ENCODE measurements at regions not wholly inside any gene's neighbourhood (a gene's known extent, or its start where the extent isn't known, plus 50 kb on each side); places are given as distances from the start of the nearest gene placed in this dataset.

DNA sequence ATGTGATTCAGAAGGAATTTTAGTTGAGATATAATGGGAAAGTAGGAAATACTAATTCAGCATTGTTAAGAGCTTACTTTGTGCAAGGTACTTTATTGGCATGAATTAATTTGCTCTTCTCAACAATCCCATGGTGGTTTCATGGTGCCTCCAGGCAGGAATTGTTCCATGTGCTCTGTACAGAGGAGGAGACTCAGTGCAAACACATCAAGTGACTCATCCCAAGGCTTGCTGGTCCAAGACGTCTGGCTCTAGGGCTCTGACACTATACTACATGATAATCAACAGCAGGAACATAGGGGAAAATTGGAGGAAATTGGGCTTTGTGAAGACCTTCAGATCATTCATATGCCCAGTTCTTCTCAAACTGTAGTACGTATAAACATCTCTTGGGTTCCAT lies 66.5 kb upstream of the PRKG1 start:
- Histone ChIP-seq H3K4me3 (ENCODE audit: low read depth in 1 of 3, low read length in 3 of 3) (no peak overlapping the region), H3K27me3 (ENCODE audit: control insufficient read depth in 4 of 4, insufficient read depth in 4 of 4, low read length in 3 of 4) (no peaks in the 10 kb centered on the region), H3K9ac (ENCODE audit: low read depth in 1 of 2, low read length in 2 of 2) (no peak overlapping the region), H3K9me3 (ENCODE audit: control insufficient read depth in 4 of 4, low read length in 3 of 4) (no peaks in the 10 kb centered on the region), H3K4me1 (ENCODE audit: control insufficient read depth in 4 of 4, insufficient read depth in 4 of 4, low read length in 3 of 4) (no peaks in the 10 kb centered on the region), H3K27ac (ENCODE audit: low read depth in 1 of 2, low read length in 2 of 2) (no peak overlapping the region), H3K36me3 (ENCODE audit: control insufficient read depth in 4 of 4, insufficient read depth in 3 of 4, low read depth in 1 of 4, low read length in 3 of 4) (no peaks in the 10 kb centered on the region)
- 84% methylated on average over 2 of the region's 2 CpGs for WGBS
- TF ChIP-seq, protein P1, sequence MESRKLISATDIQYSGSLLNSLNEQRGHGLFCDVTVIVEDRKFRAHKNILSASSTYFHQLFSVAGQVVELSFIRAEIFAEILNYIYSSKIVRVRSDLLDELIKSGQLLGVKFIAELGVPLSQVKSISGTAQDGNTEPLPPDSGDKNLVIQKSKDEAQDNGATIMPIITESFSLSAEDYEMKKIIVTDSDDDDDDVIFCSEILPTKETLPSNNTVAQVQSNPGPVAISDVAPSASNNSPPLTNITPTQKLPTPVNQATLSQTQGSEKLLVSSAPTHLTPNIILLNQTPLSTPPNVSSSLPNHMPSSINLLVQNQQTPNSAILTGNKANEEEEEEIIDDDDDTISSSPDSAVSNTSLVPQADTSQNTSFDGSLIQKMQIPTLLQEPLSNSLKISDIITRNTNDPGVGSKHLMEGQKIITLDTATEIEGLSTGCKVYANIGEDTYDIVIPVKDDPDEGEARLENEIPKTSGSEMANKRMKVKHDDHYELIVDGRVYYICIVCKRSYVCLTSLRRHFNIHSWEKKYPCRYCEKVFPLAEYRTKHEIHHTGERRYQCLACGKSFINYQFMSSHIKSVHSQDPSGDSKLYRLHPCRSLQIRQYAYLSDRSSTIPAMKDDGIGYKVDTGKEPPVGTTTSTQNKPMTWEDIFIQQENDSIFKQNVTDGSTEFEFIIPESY (IDR thresholded peaks at IDR 0.05), result no peak
- TF ChIP-seq FOXA2 (IDR thresholded peaks at IDR 0.05) (no peak), TAF1 (conservative IDR thresholded peaks at IDR 0.05) (no peak), NR2F2 (IDR thresholded peaks at IDR 0.05) (no peak), FOXA1 (IDR thresholded peaks at IDR 0.05) (no peak), JUND (IDR thresholded peaks at IDR 0.05) (no peak), RAD21 (IDR thresholded peaks at IDR 0.05) (no peak), HNF4A (conservative IDR thresholded peaks at IDR 0.05) (no peak), GABPA (IDR thresholded peaks at IDR 0.05 in 1 of 2, conservative IDR thresholded peaks at IDR 0.05 in 1 of 2) (no peak), EGR1 (IDR thresholded peaks at IDR 0.05; ENCODE audit: low read depth in 2 of 2) (no peak), YY1 (IDR thresholded peaks at IDR 0.05) (no peak), SP1 (IDR thresholded peaks at IDR 0.05) (no peak)
- TF ChIP-seq, protein P2, sequence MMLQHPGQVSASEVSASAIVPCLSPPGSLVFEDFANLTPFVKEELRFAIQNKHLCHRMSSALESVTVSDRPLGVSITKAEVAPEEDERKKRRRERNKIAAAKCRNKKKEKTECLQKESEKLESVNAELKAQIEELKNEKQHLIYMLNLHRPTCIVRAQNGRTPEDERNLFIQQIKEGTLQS (IDR thresholded peaks at IDR 0.05), result no peak
- TF ChIP-seq, protein P3, sequence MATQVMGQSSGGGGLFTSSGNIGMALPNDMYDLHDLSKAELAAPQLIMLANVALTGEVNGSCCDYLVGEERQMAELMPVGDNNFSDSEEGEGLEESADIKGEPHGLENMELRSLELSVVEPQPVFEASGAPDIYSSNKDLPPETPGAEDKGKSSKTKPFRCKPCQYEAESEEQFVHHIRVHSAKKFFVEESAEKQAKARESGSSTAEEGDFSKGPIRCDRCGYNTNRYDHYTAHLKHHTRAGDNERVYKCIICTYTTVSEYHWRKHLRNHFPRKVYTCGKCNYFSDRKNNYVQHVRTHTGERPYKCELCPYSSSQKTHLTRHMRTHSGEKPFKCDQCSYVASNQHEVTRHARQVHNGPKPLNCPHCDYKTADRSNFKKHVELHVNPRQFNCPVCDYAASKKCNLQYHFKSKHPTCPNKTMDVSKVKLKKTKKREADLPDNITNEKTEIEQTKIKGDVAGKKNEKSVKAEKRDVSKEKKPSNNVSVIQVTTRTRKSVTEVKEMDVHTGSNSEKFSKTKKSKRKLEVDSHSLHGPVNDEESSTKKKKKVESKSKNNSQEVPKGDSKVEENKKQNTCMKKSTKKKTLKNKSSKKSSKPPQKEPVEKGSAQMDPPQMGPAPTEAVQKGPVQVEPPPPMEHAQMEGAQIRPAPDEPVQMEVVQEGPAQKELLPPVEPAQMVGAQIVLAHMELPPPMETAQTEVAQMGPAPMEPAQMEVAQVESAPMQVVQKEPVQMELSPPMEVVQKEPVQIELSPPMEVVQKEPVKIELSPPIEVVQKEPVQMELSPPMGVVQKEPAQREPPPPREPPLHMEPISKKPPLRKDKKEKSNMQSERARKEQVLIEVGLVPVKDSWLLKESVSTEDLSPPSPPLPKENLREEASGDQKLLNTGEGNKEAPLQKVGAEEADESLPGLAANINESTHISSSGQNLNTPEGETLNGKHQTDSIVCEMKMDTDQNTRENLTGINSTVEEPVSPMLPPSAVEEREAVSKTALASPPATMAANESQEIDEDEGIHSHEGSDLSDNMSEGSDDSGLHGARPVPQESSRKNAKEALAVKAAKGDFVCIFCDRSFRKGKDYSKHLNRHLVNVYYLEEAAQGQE (IDR thresholded peaks at IDR 0.05), result no peak
- TF ChIP-seq, protein P4, sequence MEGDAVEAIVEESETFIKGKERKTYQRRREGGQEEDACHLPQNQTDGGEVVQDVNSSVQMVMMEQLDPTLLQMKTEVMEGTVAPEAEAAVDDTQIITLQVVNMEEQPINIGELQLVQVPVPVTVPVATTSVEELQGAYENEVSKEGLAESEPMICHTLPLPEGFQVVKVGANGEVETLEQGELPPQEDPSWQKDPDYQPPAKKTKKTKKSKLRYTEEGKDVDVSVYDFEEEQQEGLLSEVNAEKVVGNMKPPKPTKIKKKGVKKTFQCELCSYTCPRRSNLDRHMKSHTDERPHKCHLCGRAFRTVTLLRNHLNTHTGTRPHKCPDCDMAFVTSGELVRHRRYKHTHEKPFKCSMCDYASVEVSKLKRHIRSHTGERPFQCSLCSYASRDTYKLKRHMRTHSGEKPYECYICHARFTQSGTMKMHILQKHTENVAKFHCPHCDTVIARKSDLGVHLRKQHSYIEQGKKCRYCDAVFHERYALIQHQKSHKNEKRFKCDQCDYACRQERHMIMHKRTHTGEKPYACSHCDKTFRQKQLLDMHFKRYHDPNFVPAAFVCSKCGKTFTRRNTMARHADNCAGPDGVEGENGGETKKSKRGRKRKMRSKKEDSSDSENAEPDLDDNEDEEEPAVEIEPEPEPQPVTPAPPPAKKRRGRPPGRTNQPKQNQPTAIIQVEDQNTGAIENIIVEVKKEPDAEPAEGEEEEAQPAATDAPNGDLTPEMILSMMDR (IDR thresholded peaks at IDR 0.05; ENCODE audit: low read depth, low read length, missing input control), result no peak
- DNase-seq (ENCODE audit: low spot score), result no peak

DNA sequence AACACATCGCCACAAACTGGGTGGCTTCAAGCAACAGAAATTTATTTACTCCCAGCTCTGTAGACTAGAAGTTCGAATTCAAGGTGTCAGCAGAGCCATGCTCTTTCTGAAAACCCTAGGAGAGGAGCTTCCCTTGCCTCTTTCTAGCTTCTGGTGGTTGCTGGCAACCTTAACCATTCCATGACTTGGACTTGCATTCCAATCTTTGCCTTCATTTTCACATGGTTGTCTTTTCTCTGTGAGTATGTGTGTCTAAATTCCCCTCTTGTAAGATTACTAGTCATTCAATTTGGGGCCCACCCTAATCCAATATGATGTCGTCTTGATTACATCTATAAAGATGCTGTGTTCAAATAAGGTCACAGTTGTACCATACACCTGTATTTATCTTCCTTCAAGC lies 65.9 kb upstream of the PRKG1 start:
- Histone ChIP-seq H3K36me3 (ENCODE audit: control insufficient read depth in 4 of 4, insufficient read depth in 3 of 4, low read depth in 1 of 4, low read length in 3 of 4) (no peaks in the 10 kb centered on the region), H3K27me3 (ENCODE audit: control insufficient read depth in 4 of 4, insufficient read depth in 4 of 4, low read length in 3 of 4) (no peaks in the 10 kb centered on the region), H3K9me3 (ENCODE audit: control insufficient read depth in 4 of 4, low read length in 3 of 4) (no peaks in the 10 kb centered on the region), H3K27ac (ENCODE audit: low read depth in 1 of 2, low read length in 2 of 2) (no peak overlapping the region), H3K9ac (ENCODE audit: low read depth in 1 of 2, low read length in 2 of 2) (no peak overlapping the region), H3K4me1 (ENCODE audit: control insufficient read depth in 4 of 4, insufficient read depth in 4 of 4, low read length in 3 of 4) (no peaks in the 10 kb centered on the region), H3K4me3 (ENCODE audit: low read depth in 1 of 3, low read length in 3 of 3) (no peak overlapping the region)
- WGBS, result 82% methylated on average over 3 of the region's 3 CpGs
- TF ChIP-seq FOXA1 (IDR thresholded peaks at IDR 0.05) (no peak), EGR1 (IDR thresholded peaks at IDR 0.05; ENCODE audit: low read depth in 2 of 2) (no peak)
- TF ChIP-seq, protein P2 (IDR thresholded peaks at IDR 0.05), result no peak
- TF ChIP-seq, protein P3 (IDR thresholded peaks at IDR 0.05), result no peak
- no peak for DNase-seq (ENCODE audit: low spot score)

Measured in liver (tissue), 8 donors.